Neuron (in vitro differentiated cells): ENCODE measurements at regions not wholly inside any gene's neighbourhood (a gene's known extent, or its start where the extent isn't known, plus 50 kb on each side); places are given as distances from the start of the nearest gene placed in this dataset.

Experiments used
- H2AFZ ChIP-seq: one replicate; pipeline ENCODE4 v1.6.1; 2013; ENCODE audit warnings: low read depth, mild to moderate bottlenecking, inconsistent platforms, low read length, moderate library complexity
- H3K27me3 ChIP-seq: one replicate; pipeline ENCODE4 v1.6.1; 2013; ENCODE audit warnings: low read length; ENCODE audit not compliant: insufficient read depth
- H3K36me3 ChIP-seq: one replicate; pipeline ENCODE4 v1.6.1; 2013; ENCODE audit warnings: low read length; ENCODE audit not compliant: insufficient read depth
- H3K4me1 ChIP-seq: one replicate; pipeline ENCODE4 v1.6.1; 2013; ENCODE audit warnings: low read length; ENCODE audit not compliant: insufficient read depth
- H3K4me3 ChIP-seq: 2 replicates; pipeline ENCODE4 v1.5.1; 2013; ENCODE audit warnings: mild to moderate bottlenecking, low read length, moderate library complexity
- H3K9me3 ChIP-seq: one replicate; pipeline ENCODE4 v1.6.1; 2013; ENCODE audit warnings: low read length

DNA sequence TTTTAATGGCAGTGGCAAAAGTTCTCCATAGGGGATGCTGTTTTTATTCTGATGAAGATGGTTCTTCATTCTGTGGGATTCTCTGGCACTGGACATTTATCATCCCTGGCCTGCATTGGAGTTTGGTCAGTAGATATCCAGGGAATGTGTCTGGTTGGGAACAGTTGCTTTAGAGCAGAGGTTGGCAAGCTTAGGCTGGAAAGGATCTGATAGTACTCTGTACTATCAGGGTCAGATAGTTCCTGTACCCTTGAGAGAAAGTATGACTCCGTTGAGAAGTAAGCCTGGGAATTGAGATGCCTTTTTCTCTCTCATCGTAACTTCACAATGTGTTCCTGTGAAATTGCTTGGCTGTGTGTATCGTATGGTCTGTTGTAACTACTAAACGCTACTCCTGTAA lies 244.1 kb downstream of the POLR1F start:
- Histone ChIP-seq H3K9me3 (no peaks in the 10 kb centered on the region), H3K4me3 (no peak overlapping the region), H3K27me3 (no peaks in the 10 kb centered on the region), H2AFZ (no peak overlapping the region), H3K4me1 (no peaks in the 10 kb centered on the region), H3K36me3 (no peaks in the 10 kb centered on the region)

DNA sequence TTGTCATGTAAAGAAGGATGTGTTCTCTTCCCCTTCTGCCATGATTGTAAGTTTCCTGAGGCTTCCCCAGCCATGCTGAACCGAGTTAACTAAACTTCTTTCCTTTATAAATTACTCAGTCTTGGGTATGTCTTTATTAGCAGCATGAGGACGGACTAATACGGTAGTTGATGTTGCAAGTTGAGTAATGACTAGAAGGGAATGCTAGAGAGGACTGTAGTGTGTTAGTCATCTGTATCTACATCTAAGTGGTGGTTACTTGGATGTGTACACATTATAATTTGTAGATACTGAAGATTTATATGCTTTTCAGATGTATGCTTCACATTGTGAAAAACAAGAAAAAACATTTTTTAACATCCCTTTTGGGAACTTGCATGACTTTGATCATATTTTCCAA lies 244.6 kb downstream of the POLR1F start:
- no peak overlapping the region for H3K4me3 ChIP-seq
- H3K4me1 ChIP-seq, result no peaks in the 10 kb centered on the region
- H3K27me3 ChIP-seq, result no peaks in the 10 kb centered on the region
- no peaks in the 10 kb centered on the region for H3K9me3 ChIP-seq
- H3K36me3 ChIP-seq, result no peaks in the 10 kb centered on the region
- no peak overlapping the region for H2AFZ ChIP-seq

DNA sequence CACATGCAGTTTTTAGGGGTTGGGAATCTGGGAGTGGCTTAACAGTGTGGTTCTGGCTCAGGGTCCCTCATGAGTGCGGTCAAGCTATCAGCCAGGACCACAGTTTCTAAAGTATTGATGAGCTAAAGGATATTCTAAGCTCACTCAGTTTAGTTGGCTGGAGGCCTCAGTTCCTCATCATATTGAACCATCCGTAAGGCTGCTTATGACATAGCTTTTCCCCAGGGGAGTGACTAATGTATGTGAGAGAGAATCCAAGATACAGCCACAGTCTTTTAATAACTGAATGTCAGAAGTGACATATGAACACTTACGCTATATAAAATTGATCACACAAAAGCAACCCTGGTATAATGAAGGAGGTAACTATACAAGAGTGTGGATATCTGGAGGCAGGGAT lies 245.3 kb downstream of the POLR1F start:
- no peaks in the 10 kb centered on the region for H3K27me3 ChIP-seq
- no peak overlapping the region for H2AFZ ChIP-seq
- no peak overlapping the region for H3K4me3 ChIP-seq
- H3K9me3 ChIP-seq, result no peaks in the 10 kb centered on the region
- H3K4me1 ChIP-seq, result no peaks in the 10 kb centered on the region
- no peaks in the 10 kb centered on the region for H3K36me3 ChIP-seq

DNA sequence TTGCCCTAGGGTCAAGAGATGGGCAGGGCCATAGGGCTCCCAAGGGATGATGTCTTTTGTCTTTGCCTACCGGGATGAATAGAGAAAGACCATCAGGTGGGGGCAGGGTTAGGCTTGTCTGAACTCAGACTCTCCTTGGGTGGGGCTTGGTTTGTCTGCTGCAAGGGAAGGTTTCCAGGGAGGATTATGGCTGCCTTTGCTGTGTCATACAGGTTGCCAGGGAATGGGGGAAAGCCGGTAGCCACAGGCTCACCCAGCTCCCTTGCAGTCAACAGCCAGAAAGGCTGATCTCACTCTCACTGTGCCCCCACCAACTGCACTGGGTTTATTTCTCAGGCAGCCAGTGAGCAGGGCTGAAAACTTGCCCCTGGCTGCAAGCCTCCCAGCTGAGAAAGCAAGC lies 253.2 kb downstream of the POLR1F start:
- no peaks in the 10 kb centered on the region for H3K4me1 ChIP-seq
- no peak overlapping the region for H3K4me3 ChIP-seq
- no peaks in the 10 kb centered on the region for H3K27me3 ChIP-seq
- no peak overlapping the region for H2AFZ ChIP-seq
- H3K36me3 ChIP-seq, result no peaks in the 10 kb centered on the region
- no peaks in the 10 kb centered on the region for H3K9me3 ChIP-seq

DNA sequence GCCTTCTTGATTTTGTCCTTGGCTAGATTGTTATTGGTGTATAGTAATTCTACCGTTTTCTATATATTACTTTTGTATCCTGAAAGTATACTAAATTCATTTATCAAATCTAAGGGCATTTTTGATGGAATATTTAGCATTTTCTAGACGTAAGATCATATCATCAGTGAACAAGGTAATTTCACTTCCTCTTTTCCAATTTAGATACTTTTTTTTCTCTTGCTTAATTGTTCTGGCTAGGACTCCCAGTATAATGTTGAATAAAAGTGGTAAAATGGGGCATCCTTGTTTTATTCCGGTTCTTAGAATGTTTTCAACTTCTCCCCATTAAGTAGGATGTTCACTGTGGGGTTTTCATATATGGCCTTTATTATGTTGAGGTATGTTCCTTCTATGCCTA lies 260.7 kb downstream of the POLR1F start:
- Histone ChIP-seq H3K9me3 (no peaks in the 10 kb centered on the region), H3K36me3 (no peaks in the 10 kb centered on the region), H3K4me3 (no peak overlapping the region), H3K4me1 (no peaks in the 10 kb centered on the region), H2AFZ (no peak overlapping the region), H3K27me3 (no peaks in the 10 kb centered on the region)

DNA sequence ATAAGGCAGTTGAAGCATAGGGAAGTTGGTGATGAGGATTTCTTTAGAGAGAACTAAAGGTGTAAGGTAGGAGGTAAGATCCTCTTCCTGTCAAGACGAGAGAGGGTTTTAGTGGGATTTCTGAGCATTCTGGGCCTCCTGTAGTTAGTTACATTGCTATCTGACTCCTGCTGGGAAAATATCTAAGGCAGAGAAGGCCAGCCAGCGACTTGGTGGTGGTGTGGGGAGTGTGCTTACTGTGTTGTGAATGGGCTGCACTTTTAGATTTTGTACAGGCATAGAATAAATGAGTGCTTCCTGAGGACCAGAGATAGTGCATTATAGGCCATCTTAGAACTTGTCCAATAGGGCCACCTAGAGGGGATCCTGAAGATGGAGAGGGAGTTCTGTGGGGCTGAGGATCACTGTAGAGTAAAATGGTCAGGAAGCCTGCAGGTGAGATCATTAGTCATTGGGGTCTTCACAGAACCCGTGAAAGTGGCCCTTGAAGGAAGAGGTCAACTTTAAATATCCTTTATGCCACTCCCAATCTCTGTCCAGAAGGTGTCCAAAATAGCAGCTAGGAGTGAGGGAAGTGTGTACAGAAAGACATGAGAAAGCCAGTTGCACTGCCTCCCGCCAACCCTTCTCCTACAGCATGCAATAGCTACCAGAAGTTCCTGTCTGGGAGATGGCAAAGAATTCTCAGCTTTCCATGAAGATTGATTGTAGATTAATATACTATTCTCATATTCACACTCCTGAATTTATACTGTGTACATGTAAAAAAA lies 266.6 kb downstream of the POLR1F start:
- Histone ChIP-seq H3K27me3 (no peaks in the 10 kb centered on the region), H2AFZ (no peak overlapping the region)

GRCh38 chr7:19439517-19439916 lies 269.3 kb downstream of the POLR1F start:
- Histone ChIP-seq H3K4me3 (no peak overlapping the region), H3K4me1 (no peaks in the 10 kb centered on the region), H3K36me3 (no peaks in the 10 kb centered on the region), H3K9me3 (no peaks in the 10 kb centered on the region), H2AFZ (no peak overlapping the region), H3K27me3 (no peaks in the 10 kb centered on the region)

More for the DNA sequence above, 266.6 kb downstream of the POLR1F start:
- no peaks in the 10 kb centered on the region for H3K9me3 ChIP-seq
- H3K4me1 ChIP-seq, result no peaks in the 10 kb centered on the region
- H3K36me3 ChIP-seq, result no peaks in the 10 kb centered on the region
- no peak overlapping the region for H3K4me3 ChIP-seq

GRCh38 chr7:19437446-19437845 lies 271.4 kb downstream of the POLR1F start:
- Histone ChIP-seq H3K27me3 (no peaks in the 10 kb centered on the region), H3K4me1 (no peaks in the 10 kb centered on the region), H2AFZ (no peak overlapping the region), H3K4me3 (no peak overlapping the region), H3K36me3 (no peaks in the 10 kb centered on the region), H3K9me3 (no peaks in the 10 kb centered on the region)

DNA sequence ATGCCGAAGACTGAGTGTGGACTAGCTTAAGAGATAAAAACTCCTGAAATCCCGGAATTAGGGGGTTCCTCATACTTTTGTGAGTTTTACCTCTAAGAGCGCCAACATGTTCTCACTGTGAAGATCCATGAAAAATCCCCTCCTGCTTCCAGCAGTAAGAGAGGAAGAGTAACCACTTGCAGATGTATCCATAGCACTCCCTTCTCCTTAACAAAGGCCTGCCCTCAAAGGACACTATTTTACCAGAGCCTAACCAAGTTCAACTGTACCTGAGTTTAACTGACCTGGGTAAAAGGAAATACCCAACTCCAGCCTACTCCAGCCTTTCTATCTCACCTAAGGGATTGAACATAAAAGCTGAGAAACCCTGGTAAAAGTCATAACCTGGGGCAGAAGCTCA lies 280.9 kb downstream of the POLR1F start:
- Histone ChIP-seq H3K4me1 (no peaks in the 10 kb centered on the region), H3K4me3 (no peak overlapping the region), H3K9me3 (no peaks in the 10 kb centered on the region), H3K36me3 (no peaks in the 10 kb centered on the region), H3K27me3 (no peaks in the 10 kb centered on the region), H2AFZ (no peak overlapping the region)

GRCh38 chr7:19421861-19422260 lies 276.6 kb upstream of the FERD3L start:
- Histone ChIP-seq H3K27me3 (no peaks in the 10 kb centered on the region), H3K9me3 (no peaks in the 10 kb centered on the region), H3K36me3 (no peaks in the 10 kb centered on the region), H3K4me3 (no peak overlapping the region), H2AFZ (no peak overlapping the region), H3K4me1 (peaks cover 13% of the 10 kb centered on the region)

GRCh38 chr7:19417231-19417630 lies 272.0 kb upstream of the FERD3L start:
- H3K4me1 ChIP-seq, result peaks cover 11% of the 10 kb centered on the region
- H3K4me3 ChIP-seq, result no peak overlapping the region
- no peak overlapping the region for H2AFZ ChIP-seq
- H3K9me3 ChIP-seq, result no peaks in the 10 kb centered on the region
- H3K36me3 ChIP-seq, result no peaks in the 10 kb centered on the region
- no peaks in the 10 kb centered on the region for H3K27me3 ChIP-seq

GRCh38 chr7:19415123-19415522 lies 269.9 kb upstream of the FERD3L start:
- Histone ChIP-seq H3K27me3 (no peaks in the 10 kb centered on the region), H3K36me3 (no peaks in the 10 kb centered on the region), H3K9me3 (no peaks in the 10 kb centered on the region), H3K4me3 (no peak overlapping the region), H3K4me1 (no peaks in the 10 kb centered on the region), H2AFZ (no peak overlapping the region)

GRCh38 chr7:19413443-19413965 lies 268.3 kb upstream of the FERD3L start:
- no peak overlapping the region for H3K4me3 ChIP-seq
- H3K36me3 ChIP-seq, result no peaks in the 10 kb centered on the region
- no peaks in the 10 kb centered on the region for H3K27me3 ChIP-seq
- H3K4me1 ChIP-seq, result no peaks in the 10 kb centered on the region
- H3K9me3 ChIP-seq, result no peaks in the 10 kb centered on the region
- H2AFZ ChIP-seq, result no peak overlapping the region

- Histone ChIP-seq H3K9me3 (no peaks in the 10 kb centered on the region), H3K4me1 (no peaks in the 10 kb centered on the region), H2AFZ (no peak overlapping the region), H3K27me3 (no peaks in the 10 kb centered on the region), H3K36me3 (no peaks in the 10 kb centered on the region), H3K4me3 (no peak overlapping the region)
These were observed 265.5 kb upstream of the FERD3L start for GRCh38 chr7:19410691-19411090.
